HepG2 (cell line): ENCODE measurements at regions not wholly inside any gene's neighbourhood (a gene's known extent, or its start where the extent isn't known, plus 50 kb on each side); places are given as distances from the start of the nearest gene placed in this dataset.

Experiments used
- BCL6 ChIP-seq: IDR thresholded peaks from 2 replicates; pipeline ENCODE4 v1.6.1; 2016; ENCODE audit warnings: missing genetic modification reagents, missing compliant biosample characterization
- BORCS8-MEF2B ChIP-seq: sonication (generic); formaldehyde crosslinking; IDR thresholded peaks from 2 replicates; pipeline ENCODE4 v1.8.0; 2022; ENCODE audit warnings: mild to moderate bottlenecking, missing genetic modification reagents
- DR1 ChIP-seq: sonication (generic); formaldehyde crosslinking; IDR thresholded peaks from 2 replicates; pipeline ENCODE4 v1.8.0; 2021; ENCODE audit warnings: mild to moderate bottlenecking, missing genetic modification reagents, inconsistent platforms
- EHMT2 ChIP-seq: fragments of 200-600 bp; sonication (generic); IDR thresholded peaks from 2 replicates; pipeline ENCODE4 v1.7.0; 2017; ENCODE audit warnings: antibody characterized with exemption, low read depth, low read length, borderline replicate concordance
- HNF4A ChIP-seq: sonication (generic); formaldehyde crosslinking; IDR thresholded peaks from 2 replicates; pipeline ENCODE4 v1.4.0; 2020; ENCODE audit warnings: missing genetic modification reagents
- KAT2B ChIP-seq: fragments of 150-350 bp; IDR thresholded peaks from 2 replicates; pipeline ENCODE4 v1.6.1; 2014; ENCODE audit warnings: low read depth, low read length, borderline replicate concordance
- MBD4 ChIP-seq: IDR thresholded peaks from 2 replicates; pipeline ENCODE4 v1.6.1; 2012; ENCODE audit warnings: low read length, inconsistent platforms, borderline replicate concordance
- MLX ChIP-seq: IDR thresholded peaks from 2 replicates; pipeline ENCODE4 v1.6.1; 2016
- ONECUT2 ChIP-seq: sonication (generic); formaldehyde crosslinking; IDR thresholded peaks from 2 replicates; pipeline ENCODE4 v1.4.0; 2020; ENCODE audit warnings: missing genetic modification reagents
- SETDB1 ChIP-seq: sonication (generic); formaldehyde crosslinking; IDR thresholded peaks from 2 replicates; pipeline ENCODE4 v1.5.1; 2020; ENCODE audit warnings: missing genetic modification reagents, mild to moderate bottlenecking, borderline replicate concordance
- SMAD3 ChIP-seq: sonication (generic); formaldehyde crosslinking; IDR thresholded peaks from 2 replicates; pipeline ENCODE4 v1.4.0; 2020; ENCODE audit warnings: missing genetic modification reagents
- TCF7 ChIP-seq: sonication (generic); IDR thresholded peaks from 2 replicates; pipeline ENCODE4 v1.6.1; 2016; ENCODE audit warnings: antibody characterized with exemption, low read depth
- ZNF256 ChIP-seq: sonication (generic); formaldehyde crosslinking; conservative IDR thresholded peaks from 2 replicates; pipeline ENCODE4 v1.4.0; 2020; ENCODE audit warnings: missing genetic modification reagents
- ZNF644 ChIP-seq: IDR thresholded peaks from 2 replicates; pipeline ENCODE4 v1.6.1; 2016; ENCODE audit warnings: low read depth
- ZNF670 ChIP-seq: sonication (generic); formaldehyde crosslinking; IDR thresholded peaks from 2 replicates; pipeline ENCODE4 v1.8.0; 2022; ENCODE audit warnings: mild to moderate bottlenecking, missing genetic modification reagents, borderline replicate concordance
- ZNF674 ChIP-seq: sonication (generic); formaldehyde crosslinking; IDR thresholded peaks from 2 replicates; pipeline ENCODE4 v1.5.0; 2020; ENCODE audit warnings: low read depth, mild to moderate bottlenecking, missing genetic modification reagents

- TF ChIP-seq MLX: peak; percentile 87
- TF ChIP-seq HNF4A (CRISPR knock-in tag): peak; percentile 52
- TF ChIP-seq SETDB1: no peak
- TF ChIP-seq ZNF674 (CRISPR knock-in tag): no peak
- TF ChIP-seq ONECUT2 (CRISPR knock-in tag): peak; percentile 95
- TF ChIP-seq BCL6: peak; percentile 73
- TF ChIP-seq DR1 (CRISPR knock-in tag): no peak
- no peak for TF ChIP-seq ZNF256 (CRISPR knock-in tag)
- peak; percentile 48; the same call in 1 of the 2 replicates for TF ChIP-seq ZNF670 (CRISPR knock-in tag)
- TF ChIP-seq KAT2B: peak; percentile 49; the same call in 1 of the 2 replicates
- TF ChIP-seq ZNF644 (CRISPR knock-in tag): 0 out of 2 replicates have a peak, but pooled peaks have one; percentile 59
- TF ChIP-seq MBD4: peak; percentile 59; the same call in 1 of the 2 replicates
- peak; percentile 50; the same call in 1 of the 2 replicates for TF ChIP-seq SMAD3 (CRISPR knock-in tag)
- no peak for TF ChIP-seq EHMT2
- no peak for TF ChIP-seq BORCS8-MEF2B (CRISPR knock-in tag)
- 0 out of 2 replicates have a peak, but pooled peaks have one; percentile 29 for TF ChIP-seq TCF7
These were observed 61.2 kb upstream of the RAB27B start (continued) for GRCh38 chr18:54767098-54767497.
